Glomerular visceral epithelial cell (primary cell): ENCODE measurements at regions not wholly inside any gene's neighbourhood (a gene's known extent, or its start where the extent isn't known, plus 50 kb on each side); places are given as distances from the start of the nearest gene placed in this dataset.

Experiments
- DNase-seq: peaks from one replicate; pipeline ENCODE4 v3.0.0-alpha.2; 2016; ENCODE audit errors: extremely low spot score

GRCh38 chr2:60657673-60658072 lies 98.4 kb upstream of the PAPOLG start:
- no peak for DNase-seq

- DNase-seq: no peak
These were observed 97.0 kb upstream of the PAPOLG start for GRCh38 chr2:60659026-60659425.

- DNase-seq: no peak
These were observed 94.9 kb upstream of the PAPOLG start for GRCh38 chr2:60661073-60661738.

GRCh38 chr2:60662781-60663180 lies 93.3 kb upstream of the PAPOLG start:
- DNase-seq: no peak

GRCh38 chr2:60671966-60672365 lies 84.1 kb upstream of the PAPOLG start:
- no peak for DNase-seq

DNA sequence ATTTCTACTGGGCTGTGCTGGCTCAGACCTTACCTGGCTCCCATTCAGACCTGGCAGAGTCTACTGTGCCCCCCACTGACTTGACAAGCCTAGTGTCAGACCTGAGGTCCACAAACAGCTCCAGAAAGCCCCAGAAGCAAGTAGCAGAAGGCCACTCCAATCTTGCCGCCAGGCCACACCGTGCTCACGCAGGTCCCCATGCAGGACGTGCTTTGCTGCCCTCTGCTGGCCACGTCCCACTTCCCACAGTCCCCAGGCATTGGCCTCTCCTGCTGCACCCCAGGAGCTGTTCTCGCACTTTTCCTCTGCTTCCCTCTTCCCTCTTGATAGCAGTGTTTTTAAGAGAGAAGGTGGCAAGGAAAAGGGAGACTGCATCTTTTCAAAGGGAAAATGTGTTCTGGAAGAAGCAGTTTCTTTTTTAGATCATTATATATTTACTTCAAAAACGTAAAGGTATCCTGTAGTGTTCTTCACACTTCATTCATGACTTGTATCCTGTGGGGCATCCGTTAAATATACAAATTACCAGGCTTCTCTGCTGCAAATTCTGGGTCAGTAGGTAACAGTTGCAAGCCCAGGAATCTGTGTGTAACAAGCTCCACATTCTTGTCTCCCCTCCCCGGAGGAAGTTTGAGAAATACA lies 81.4 kb upstream of the PAPOLG start:
- peak; percentile 63 for DNase-seq

GRCh38 chr2:60675301-60675700 lies 80.8 kb upstream of the PAPOLG start:
- DNase-seq: no peak

DNA sequence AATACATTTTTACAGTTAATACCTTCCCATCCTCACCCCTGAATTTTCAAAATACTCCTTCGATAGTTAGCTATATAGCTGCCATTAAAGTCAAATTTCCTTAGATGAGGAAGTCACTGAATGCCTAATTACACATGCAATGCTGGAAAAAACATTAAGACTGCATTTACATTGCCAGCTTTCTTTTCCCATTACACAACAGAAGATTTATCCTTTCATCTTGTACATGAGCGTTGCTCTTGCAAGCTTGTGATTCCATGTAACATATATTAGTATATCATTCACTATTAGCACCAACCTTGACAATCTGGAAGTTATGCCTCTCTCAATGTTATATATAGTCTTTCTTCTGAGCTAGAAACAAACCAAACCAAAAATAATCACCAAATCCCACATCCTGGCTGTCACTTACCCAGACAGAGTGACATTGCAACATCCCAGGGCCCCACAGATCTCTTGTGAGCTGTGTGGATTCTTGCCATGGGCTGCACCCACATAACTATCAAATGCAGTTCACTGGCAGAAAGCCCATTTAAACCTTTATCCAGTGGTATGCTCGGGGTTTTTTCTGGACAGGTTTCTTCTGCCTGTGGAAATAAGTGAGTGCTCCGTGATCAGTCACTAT lies 79.2 kb upstream of the PAPOLG start:
- DNase-seq: no peak

DNA sequence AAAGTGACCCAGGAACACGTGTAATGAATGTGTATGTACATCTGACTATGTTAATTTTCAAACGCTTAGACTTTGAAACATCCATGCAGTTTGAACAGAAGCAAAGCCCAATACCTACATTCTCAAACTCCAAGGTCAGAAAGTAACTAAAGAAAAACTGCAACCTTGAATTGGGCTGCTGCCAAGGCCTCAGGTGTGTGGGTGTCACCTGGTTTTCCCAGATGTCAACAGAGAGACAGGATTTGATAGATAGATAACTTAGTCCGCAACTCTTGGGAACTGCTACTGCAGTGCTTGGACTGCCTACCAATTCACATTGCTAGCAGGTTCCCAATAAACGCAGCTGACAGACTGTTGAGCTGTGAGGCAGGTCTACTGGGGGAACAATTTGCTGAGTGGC lies 78.7 kb upstream of the PAPOLG start:
- DNase-seq: no peak

GRCh38 chr2:60678551-60678950 lies 77.5 kb upstream of the PAPOLG start:
- DNase-seq: no peak

DNA sequence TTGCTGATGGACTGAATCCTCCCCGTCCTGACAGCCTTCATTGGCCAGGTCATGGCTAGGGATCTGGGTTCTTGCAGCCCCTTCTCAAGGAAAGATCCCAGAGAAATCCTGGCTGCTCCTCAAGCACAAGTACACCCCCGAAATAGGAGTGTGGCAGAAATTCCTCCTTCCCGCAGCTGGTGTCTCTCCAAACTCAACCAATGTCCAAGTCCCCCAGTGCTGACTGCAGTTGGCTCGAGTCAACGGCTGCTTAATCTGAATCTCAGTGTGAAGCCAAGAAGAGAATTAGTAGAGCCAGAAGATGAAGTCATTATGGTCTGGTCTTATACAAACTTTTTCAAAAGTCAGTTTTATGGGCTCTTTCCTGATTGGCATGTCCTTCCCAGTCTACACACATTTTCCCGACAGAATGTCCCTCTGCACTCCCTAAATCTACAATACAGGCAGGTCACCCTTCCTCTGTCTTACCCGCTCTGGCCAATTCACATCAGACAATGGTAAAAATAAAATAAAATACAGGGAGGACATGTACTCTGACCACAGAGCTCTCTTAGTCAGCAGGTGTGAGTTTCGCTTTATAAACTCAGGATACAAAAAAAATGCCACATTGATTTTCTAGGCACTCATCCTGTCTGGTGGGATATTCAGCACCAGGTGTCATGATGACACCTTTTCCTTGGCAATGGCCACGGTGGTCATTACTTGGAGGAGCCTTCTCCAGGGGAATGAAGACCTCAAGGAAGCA lies 76.9 kb upstream of the PAPOLG start:
- no peak for DNase-seq

- no peak for DNase-seq
These were observed 62.5 kb upstream of the PAPOLG start for GRCh38 chr2:60693551-60693950.

DNA sequence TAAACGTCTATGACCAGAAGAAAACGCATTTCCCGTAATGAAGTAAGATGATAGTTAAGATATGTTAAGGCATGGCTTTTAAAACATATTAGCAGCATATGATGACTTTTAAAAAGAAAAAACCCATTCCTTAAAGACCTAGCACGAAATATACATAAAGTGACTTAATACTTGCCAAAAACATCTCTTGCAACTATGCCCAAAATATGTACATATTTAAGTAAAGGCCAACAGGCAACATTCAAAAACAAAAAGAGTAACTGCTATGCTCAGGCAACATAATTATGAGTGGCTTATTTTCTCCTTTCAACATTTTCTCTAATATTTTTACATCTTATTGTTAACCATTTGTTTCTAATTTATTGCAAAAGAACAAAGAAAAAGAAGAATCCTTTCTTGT lies 60.3 kb upstream of the PAPOLG start:
- DNase-seq: no peak

- no peak for DNase-seq
These were observed 56.5 kb upstream of the PAPOLG start for GRCh38 chr2:60699617-60700016.

DNA sequence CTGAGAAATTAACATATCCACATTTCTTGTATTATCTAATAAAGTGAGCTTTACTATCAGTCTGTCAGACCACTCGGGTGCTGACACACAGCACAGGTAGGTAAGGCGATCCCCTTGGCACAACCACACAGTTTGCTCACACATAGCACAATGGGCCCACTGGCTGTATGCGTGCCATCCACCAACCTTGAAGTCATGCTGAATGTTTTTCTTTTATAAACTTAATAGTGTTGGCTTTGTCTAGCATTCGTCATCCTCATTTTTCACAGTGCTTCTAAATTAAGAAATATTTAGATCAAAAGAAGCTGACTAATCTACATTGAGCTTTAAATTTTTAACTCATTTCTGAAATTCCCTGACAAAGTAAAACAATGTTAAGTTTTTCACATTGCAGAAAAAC lies 50.0 kb upstream of the PAPOLG start:
- DNase-seq: no peak
